H1 (cell line): ENCODE measurements at regions not wholly inside any gene's neighbourhood (a gene's known extent, or its start where the extent isn't known, plus 50 kb on each side); places are given as distances from the start of the nearest gene placed in this dataset.

Experiments used
- CHD2 ChIP-seq: IDR thresholded peaks from 2 replicates; pipeline ENCODE4 v1.6.1; 2012; ENCODE audit warnings: low read length, improper control_type of control experiment
- EP300 ChIP-seq, 2 experiments: IDR thresholded peaks; 1 replicate in 1 of 2; 2 replicates in 1 of 2; pipeline ENCODE4 v1.6.1; 2011 to 2012; ENCODE audit warnings: low read depth in 2 of 2, low read length in 2 of 2, mild to moderate bottlenecking in 2 of 2, borderline replicate concordance in 1 of 2, inconsistent platforms in 1 of 2, moderate library complexity in 1 of 2
- GABPA ChIP-seq: IDR thresholded peaks from 2 replicates; pipeline ENCODE4 v1.6.1; 2011; ENCODE audit warnings: mild to moderate bottlenecking, low read length, moderate library complexity, borderline replicate concordance; ENCODE audit not compliant: insufficient read depth
- JUND ChIP-seq: IDR thresholded peaks from 2 replicates; pipeline ENCODE4 v1.6.1; 2011; ENCODE audit warnings: mild to moderate bottlenecking, improper control_type of control experiment, low read length
- PHF8 ChIP-seq: fragments of 200-600 bp; sonication (generic); conservative IDR thresholded peaks from 2 replicates; pipeline ENCODE4 v1.7.1; 2012; ENCODE audit warnings: low read depth, mild to moderate bottlenecking, inconsistent platforms, low read length, moderate library complexity
- POU5F1 ChIP-seq: IDR thresholded peaks from 2 replicates; pipeline ENCODE4 v1.6.1; 2011; ENCODE audit warnings: low read depth, mild to moderate bottlenecking, low read length, moderate library complexity
- RBBP5 ChIP-seq: IDR thresholded peaks from 2 replicates; pipeline ENCODE4 v1.7.1; 2012; ENCODE audit warnings: low read depth, mild to moderate bottlenecking, inconsistent platforms, low read length, moderate library complexity, borderline replicate concordance
- SIRT6 ChIP-seq: IDR thresholded peaks from one replicate; pipeline ENCODE4 v1.7.1; 2012; ENCODE audit warnings: low read length, inconsistent platforms
- SP2 ChIP-seq: IDR thresholded peaks from 2 replicates; pipeline ENCODE4 v1.6.1; 2012; ENCODE audit warnings: mild to moderate bottlenecking, low read length, inconsistent platforms
- TF ChIP-seq, protein P1 (sequence below): fragments of 300-600 bp; sonication (generic); IDR thresholded peaks from 2 replicates; pipeline ENCODE4 v1.7.1; 2012; ENCODE audit warnings: low read length, moderate library complexity, mild to moderate bottlenecking, inconsistent platforms; ENCODE audit not compliant: insufficient replicate concordance
- TF ChIP-seq, protein P2 (sequence below): IDR thresholded peaks from 2 replicates; pipeline ENCODE4 v1.6.1; 2012; ENCODE audit warnings: low read length, inconsistent platforms

DNA sequence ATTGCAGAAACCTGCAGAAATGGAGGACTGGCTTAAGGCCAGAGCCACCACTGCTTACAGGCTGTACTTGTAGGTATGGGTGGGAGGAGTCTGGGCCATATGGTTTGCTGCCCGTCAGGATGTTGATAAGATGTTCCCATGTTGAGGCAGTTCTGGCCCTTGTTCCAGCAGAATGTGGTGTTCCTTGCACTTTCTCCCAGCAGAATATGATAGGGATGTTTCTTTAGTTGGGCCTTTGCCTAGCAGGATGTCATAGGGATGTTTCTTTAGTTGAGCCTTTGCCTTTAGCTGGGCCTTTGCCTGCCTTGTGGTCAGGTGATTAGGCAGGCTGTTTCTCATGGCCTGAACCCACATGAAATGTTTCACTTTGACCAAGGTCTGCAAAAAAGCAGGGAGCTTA is 139.1 kb upstream of the PAQR3 start (continued):
- TF ChIP-seq, protein P1, sequence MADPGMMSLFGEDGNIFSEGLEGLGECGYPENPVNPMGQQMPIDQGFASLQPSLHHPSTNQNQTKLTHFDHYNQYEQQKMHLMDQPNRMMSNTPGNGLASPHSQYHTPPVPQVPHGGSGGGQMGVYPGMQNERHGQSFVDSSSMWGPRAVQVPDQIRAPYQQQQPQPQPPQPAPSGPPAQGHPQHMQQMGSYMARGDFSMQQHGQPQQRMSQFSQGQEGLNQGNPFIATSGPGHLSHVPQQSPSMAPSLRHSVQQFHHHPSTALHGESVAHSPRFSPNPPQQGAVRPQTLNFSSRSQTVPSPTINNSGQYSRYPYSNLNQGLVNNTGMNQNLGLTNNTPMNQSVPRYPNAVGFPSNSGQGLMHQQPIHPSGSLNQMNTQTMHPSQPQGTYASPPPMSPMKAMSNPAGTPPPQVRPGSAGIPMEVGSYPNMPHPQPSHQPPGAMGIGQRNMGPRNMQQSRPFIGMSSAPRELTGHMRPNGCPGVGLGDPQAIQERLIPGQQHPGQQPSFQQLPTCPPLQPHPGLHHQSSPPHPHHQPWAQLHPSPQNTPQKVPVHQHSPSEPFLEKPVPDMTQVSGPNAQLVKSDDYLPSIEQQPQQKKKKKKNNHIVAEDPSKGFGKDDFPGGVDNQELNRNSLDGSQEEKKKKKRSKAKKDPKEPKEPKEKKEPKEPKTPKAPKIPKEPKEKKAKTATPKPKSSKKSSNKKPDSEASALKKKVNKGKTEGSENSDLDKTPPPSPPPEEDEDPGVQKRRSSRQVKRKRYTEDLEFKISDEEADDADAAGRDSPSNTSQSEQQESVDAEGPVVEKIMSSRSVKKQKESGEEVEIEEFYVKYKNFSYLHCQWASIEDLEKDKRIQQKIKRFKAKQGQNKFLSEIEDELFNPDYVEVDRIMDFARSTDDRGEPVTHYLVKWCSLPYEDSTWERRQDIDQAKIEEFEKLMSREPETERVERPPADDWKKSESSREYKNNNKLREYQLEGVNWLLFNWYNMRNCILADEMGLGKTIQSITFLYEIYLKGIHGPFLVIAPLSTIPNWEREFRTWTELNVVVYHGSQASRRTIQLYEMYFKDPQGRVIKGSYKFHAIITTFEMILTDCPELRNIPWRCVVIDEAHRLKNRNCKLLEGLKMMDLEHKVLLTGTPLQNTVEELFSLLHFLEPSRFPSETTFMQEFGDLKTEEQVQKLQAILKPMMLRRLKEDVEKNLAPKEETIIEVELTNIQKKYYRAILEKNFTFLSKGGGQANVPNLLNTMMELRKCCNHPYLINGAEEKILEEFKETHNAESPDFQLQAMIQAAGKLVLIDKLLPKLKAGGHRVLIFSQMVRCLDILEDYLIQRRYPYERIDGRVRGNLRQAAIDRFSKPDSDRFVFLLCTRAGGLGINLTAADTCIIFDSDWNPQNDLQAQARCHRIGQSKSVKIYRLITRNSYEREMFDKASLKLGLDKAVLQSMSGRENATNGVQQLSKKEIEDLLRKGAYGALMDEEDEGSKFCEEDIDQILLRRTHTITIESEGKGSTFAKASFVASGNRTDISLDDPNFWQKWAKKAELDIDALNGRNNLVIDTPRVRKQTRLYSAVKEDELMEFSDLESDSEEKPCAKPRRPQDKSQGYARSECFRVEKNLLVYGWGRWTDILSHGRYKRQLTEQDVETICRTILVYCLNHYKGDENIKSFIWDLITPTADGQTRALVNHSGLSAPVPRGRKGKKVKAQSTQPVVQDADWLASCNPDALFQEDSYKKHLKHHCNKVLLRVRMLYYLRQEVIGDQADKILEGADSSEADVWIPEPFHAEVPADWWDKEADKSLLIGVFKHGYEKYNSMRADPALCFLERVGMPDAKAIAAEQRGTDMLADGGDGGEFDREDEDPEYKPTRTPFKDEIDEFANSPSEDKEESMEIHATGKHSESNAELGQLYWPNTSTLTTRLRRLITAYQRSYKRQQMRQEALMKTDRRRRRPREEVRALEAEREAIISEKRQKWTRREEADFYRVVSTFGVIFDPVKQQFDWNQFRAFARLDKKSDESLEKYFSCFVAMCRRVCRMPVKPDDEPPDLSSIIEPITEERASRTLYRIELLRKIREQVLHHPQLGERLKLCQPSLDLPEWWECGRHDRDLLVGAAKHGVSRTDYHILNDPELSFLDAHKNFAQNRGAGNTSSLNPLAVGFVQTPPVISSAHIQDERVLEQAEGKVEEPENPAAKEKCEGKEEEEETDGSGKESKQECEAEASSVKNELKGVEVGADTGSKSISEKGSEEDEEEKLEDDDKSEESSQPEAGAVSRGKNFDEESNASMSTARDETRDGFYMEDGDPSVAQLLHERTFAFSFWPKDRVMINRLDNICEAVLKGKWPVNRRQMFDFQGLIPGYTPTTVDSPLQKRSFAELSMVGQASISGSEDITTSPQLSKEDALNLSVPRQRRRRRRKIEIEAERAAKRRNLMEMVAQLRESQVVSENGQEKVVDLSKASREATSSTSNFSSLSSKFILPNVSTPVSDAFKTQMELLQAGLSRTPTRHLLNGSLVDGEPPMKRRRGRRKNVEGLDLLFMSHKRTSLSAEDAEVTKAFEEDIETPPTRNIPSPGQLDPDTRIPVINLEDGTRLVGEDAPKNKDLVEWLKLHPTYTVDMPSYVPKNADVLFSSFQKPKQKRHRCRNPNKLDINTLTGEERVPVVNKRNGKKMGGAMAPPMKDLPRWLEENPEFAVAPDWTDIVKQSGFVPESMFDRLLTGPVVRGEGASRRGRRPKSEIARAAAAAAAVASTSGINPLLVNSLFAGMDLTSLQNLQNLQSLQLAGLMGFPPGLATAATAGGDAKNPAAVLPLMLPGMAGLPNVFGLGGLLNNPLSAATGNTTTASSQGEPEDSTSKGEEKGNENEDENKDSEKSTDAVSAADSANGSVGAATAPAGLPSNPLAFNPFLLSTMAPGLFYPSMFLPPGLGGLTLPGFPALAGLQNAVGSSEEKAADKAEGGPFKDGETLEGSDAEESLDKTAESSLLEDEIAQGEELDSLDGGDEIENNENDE, result no peak
- TF ChIP-seq PHF8 (no peak), JUND (no peak), EP300 (IDR thresholded peaks at IDR 0.05; ENCODE audit: borderline replicate concordance in 1 of 2, low read depth in 2 of 2, low read length in 2 of 2) (no peak), CHD2 (no peak), GABPA (no peak), SP2 (no peak), POU5F1 (no peak), SIRT6 (no peak), RBBP5 (no peak)
- TF ChIP-seq, protein P2, sequence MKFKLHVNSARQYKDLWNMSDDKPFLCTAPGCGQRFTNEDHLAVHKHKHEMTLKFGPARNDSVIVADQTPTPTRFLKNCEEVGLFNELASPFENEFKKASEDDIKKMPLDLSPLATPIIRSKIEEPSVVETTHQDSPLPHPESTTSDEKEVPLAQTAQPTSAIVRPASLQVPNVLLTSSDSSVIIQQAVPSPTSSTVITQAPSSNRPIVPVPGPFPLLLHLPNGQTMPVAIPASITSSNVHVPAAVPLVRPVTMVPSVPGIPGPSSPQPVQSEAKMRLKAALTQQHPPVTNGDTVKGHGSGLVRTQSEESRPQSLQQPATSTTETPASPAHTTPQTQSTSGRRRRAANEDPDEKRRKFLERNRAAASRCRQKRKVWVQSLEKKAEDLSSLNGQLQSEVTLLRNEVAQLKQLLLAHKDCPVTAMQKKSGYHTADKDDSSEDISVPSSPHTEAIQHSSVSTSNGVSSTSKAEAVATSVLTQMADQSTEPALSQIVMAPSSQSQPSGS, result no peak
